ENCODE measurements at regions not wholly inside any gene's neighbourhood (a gene's known extent, or its start where the extent isn't known, plus 50 kb on each side); places are given as distances from the start of the nearest gene placed in this dataset.

GRCh38 chr21:16974060-16974459 is 538.8 kb upstream of the CXADR start:
- Histone ChIP-seq H3K36me3 (no peaks in the 10 kb centered on the region), H3K4me1 (no peaks in the 10 kb centered on the region), H3K27me3 (no peaks in the 10 kb centered on the region), H3K4me3 (no peak overlapping the region), H3K27ac (no peak overlapping the region), H3K9me3 (no peaks in the 10 kb centered on the region)
- ATAC-seq (no peak), DNase-seq (no peak)
- TF ChIP-seq POLR2A (IDR thresholded peaks at IDR 0.05) (no peak), CTCF (IDR thresholded peaks at IDR 0.05 in 4 of 5, conservative IDR thresholded peaks at IDR 0.05 in 1 of 5) (no peak)
- intact Hi-C loops (cut with DNase I; ENCODE audit: low total_unique reads) (no loop called here), in situ Hi-C loops (cut with MboI; ENCODE audit: low sequenced_read_pairs in 4 of 4) (no loop called here)

GRCh38 chr21:16976193-16976592 is 536.6 kb upstream of the CXADR start:
- TF ChIP-seq CTCF (IDR thresholded peaks at IDR 0.05 in 4 of 5, conservative IDR thresholded peaks at IDR 0.05 in 1 of 5): no peak
- TF ChIP-seq POLR2A (IDR thresholded peaks at IDR 0.05): no peak
- intact Hi-C loops (cut with DNase I; ENCODE audit: low total_unique reads) (no loop called here), in situ Hi-C loops (cut with MboI; ENCODE audit: low sequenced_read_pairs in 4 of 4) (no loop called here)
- no peak overlapping the region for H3K27ac ChIP-seq
- ATAC-seq (no peak), DNase-seq (no peak)
- no peaks in the 10 kb centered on the region for H3K36me3 ChIP-seq
- H3K9me3 ChIP-seq: no peaks in the 10 kb centered on the region
- H3K27me3 ChIP-seq: no peaks in the 10 kb centered on the region
- H3K4me1 ChIP-seq: no peaks in the 10 kb centered on the region
- H3K4me3 ChIP-seq: no peak overlapping the region

- intact Hi-C loops (cut with DNase I; ENCODE audit: low total_unique reads) (no loop called here), in situ Hi-C loops (cut with MboI; ENCODE audit: low sequenced_read_pairs in 4 of 4) (no loop called here)
- DNase-seq (no peak), ATAC-seq (no peak)
- Histone ChIP-seq H3K4me1 (no peaks in the 10 kb centered on the region), H3K4me3 (no peak overlapping the region), H3K27me3 (no peaks in the 10 kb centered on the region), H3K9me3 (no peaks in the 10 kb centered on the region), H3K36me3 (no peaks in the 10 kb centered on the region), H3K27ac (no peak overlapping the region)
- TF ChIP-seq CTCF (IDR thresholded peaks at IDR 0.05 in 4 of 5, conservative IDR thresholded peaks at IDR 0.05 in 1 of 5) (no peak), POLR2A (IDR thresholded peaks at IDR 0.05) (no peak)
Observed at GRCh38 chr21:16978309-16978895, 534.4 kb upstream of the CXADR start.

GRCh38 chr21:16979574-16979973 is 533.3 kb upstream of the CXADR start:
- DNase-seq (no peak), ATAC-seq (no peak)
- Histone ChIP-seq H3K4me3 (no peak overlapping the region), H3K4me1 (no peaks in the 10 kb centered on the region), H3K27me3 (no peaks in the 10 kb centered on the region), H3K36me3 (no peaks in the 10 kb centered on the region), H3K9me3 (no peaks in the 10 kb centered on the region), H3K27ac (no peak overlapping the region)
- intact Hi-C loops (cut with DNase I; ENCODE audit: low total_unique reads) (no loop called here), in situ Hi-C loops (cut with MboI; ENCODE audit: low sequenced_read_pairs in 4 of 4) (no loop called here)
- no peak for TF ChIP-seq CTCF (IDR thresholded peaks at IDR 0.05 in 4 of 5, conservative IDR thresholded peaks at IDR 0.05 in 1 of 5)
- no peak for TF ChIP-seq POLR2A (IDR thresholded peaks at IDR 0.05)

GRCh38 chr21:16983420-16983819 is 529.4 kb upstream of the CXADR start:
- Histone ChIP-seq H3K9me3 (no peaks in the 10 kb centered on the region), H3K4me1 (no peaks in the 10 kb centered on the region), H3K27ac (no peak overlapping the region), H3K36me3 (no peaks in the 10 kb centered on the region), H3K27me3 (no peaks in the 10 kb centered on the region), H3K4me3 (no peak overlapping the region)
- in situ Hi-C loops (cut with MboI; ENCODE audit: low sequenced_read_pairs in 4 of 4): no loop called here
- no peak for TF ChIP-seq CTCF (IDR thresholded peaks at IDR 0.05 in 4 of 5, conservative IDR thresholded peaks at IDR 0.05 in 1 of 5)
- no peak for TF ChIP-seq POLR2A (IDR thresholded peaks at IDR 0.05)
- no peak for ATAC-seq
- intact Hi-C loops (cut with DNase I; ENCODE audit: low total_unique reads): no loop called here
- DNase-seq: no peak

Data from gastrocnemius medialis (tissue), 4 donors.